HG03045 (cell line): ENCODE measurements at regions not wholly inside any gene's neighbourhood (a gene's known extent, or its start where the extent isn't known, plus 50 kb on each side); places are given as distances from the start of the nearest gene placed in this dataset.

Experiments
- ATAC-seq: cut with Tn5 transposase; IDR thresholded peaks from one replicate; pipeline ENCODE4 v1.9.1; 2021; ENCODE audit warnings: mild to moderate bottlenecking, moderate library complexity; ENCODE audit not compliant: unreplicated experiment

DNA sequence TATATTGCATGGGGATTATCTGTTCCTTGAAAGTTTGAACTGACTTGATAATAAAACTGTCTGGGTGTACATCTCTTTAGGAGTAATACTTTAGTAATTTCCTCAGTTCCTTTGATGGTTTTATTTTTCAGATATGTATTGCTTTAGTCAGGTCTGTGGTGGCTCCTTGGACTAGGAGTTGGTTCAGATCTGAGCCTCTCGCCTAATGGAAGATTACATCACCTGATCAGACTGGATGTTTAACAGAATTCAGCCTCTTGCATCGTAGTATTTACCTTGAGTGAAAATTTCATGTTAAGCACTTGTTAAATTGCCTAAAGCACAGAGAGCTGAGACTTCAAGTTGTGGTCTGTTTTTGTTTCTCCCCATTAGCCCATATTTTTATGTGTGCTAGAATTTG is 267.3 kb downstream of the MAP2K4 start:
- ATAC-seq: no peak

DNA sequence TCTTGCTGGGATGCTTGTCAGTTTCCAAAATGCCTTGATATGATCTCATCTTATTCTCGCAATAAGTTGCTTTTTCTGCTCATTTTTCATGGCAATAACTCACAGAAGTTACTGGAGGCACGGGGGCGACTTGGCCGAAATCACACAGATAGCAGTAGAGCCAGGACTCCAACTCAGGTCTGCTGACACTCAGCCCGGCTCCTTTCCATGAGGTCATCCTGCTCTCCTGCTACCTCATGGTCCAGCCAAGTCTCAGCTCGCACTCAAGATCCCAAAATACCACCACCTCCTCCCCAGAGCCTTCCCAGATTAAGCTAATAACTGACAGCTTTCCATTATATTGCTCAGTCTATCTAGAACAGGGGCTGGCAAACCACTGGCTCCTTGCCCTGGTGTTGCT is 269.5 kb downstream of the MAP2K4 start:
- ATAC-seq: no peak

DNA sequence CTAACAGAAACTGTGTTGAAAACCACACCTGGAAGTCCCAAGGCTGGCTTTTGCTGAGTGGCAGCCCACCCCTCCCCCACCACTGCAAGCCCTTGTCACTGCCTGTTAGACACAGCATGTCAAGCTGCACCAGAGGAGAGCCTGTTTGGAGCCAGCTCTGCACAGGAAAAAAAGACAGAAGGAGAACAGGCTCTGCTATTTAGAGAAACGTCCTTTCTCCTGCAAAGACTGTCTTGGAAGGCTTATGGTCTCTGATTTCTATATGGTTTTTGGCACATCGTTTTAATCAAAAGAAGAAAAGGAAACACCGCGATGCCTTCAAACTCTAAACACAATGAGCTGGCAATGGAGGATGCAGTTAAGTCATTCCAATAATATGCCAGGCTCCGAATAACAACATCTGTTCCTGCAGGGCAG is 275.5 kb downstream of the MAP2K4 start:
- no peak for ATAC-seq

GRCh38 chr17:12301551-12301950 is 280.9 kb downstream of the MAP2K4 start:
- ATAC-seq: no peak

DNA sequence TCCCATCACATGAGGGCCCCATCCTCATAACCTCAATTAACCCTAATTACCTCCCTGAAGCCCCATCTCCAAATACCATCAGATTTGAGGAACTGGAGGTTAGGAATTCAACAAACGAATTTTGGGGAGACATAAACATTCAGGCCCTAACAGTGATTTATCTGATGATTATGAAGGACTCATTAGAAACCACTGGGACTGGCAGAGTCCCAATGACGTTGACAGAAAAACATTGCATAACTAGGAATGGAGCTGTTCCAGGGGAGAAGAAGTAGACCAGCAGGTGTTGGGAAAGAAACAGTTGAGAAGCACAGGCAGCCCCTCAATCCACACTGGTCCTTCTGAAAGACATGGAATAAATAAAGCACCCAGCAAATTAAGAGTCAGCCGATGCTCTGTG is 282.0 kb downstream of the MAP2K4 start:
- ATAC-seq: no peak

DNA sequence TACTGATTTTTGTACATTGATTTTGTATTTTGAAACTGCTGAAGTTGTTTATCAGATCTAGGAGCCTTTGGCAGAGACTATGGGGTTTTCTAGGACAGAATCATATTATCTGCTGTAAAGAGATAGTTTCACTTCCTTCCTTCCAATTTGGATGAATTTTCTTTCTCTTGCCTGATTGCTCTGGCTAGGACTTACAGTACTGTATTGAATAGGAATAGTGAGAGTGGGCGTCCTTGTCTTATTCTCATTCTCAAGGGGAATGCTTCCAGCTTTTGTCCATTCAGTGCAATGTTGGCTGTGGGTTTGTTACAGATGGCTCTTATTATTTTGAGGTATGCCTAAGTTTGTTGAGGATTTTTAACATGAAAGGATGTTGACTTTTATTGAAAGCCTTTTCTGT is 290.1 kb downstream of the MAP2K4 start:
- no peak for ATAC-seq

GRCh38 chr17:12312692-12313091 is 292.0 kb downstream of the MAP2K4 start:
- ATAC-seq: no peak

GRCh38 chr17:12313786-12314185 is 293.1 kb downstream of the MAP2K4 start:
- no peak for ATAC-seq

DNA sequence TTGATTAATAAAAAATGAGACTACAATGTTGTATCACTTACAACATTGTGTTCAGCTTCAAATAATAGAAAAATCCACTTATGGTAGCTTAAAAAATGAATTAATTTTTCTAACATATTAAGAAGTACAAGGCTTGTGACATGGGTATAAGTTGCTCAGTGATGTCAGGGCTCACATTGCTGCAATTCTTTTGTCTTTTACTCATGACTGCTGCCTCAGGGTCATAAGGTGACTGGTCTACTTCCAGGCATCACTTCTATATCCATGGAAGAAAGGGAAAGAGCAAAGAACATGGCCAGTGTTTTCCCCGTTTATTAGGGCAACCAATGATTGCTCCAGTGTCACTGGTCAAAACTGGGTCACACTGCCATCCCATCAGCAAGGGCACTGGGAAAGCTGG is 295.3 kb downstream of the MAP2K4 start:
- no peak for ATAC-seq

DNA sequence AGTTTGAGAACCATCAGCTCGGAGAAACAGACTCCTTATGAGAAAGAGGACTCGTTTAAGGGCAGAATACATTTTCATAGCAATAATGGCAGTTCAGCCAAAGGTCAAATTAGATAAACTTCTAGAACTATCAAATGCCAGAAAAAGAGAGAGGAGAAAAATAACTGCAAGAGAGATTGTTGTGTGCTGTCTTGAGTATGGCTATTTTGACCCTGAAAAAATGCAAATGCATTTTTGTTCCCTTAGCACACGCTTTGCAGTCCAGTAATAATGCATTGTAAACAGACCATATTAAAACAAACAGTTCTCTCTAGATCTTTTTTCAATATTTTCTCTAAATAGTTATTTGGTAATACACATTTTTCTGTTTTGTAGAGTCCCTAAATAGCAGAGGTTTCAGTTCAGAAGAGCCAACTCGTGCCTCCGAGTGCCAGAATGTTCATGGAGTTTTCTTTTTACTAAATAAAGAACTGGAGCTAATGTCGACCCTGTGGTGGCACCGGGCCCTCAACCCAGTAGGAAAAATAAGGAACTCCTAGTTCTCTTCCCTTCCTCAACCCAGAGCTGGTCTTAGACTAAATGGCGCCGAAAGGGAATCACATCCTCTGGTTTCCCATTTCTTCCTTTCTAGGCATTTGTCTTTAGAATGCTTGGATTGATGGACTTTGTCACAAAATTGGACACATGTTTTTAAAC is 298.0 kb downstream of the MAP2K4 start:
- ATAC-seq: no peak

DNA sequence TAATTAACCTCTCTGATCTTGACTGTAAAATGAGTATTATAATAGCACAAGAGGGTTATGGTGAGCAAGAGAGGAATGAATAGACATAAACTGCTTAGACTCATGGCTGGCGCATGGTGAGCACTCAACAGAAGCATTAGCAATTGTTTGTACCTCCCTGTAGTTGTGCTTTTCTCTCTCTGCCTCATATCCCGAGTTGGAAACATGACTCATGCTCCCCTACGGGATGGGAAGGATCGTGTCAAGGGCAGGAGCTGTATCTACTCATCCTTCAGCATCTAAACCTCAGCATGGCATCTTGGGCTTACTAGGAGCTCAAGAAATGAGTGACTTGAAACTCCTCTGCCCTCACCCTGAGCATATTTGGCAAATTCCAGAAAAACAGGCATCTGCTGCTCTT is 299.6 kb downstream of the MAP2K4 start:
- no peak for ATAC-seq

DNA sequence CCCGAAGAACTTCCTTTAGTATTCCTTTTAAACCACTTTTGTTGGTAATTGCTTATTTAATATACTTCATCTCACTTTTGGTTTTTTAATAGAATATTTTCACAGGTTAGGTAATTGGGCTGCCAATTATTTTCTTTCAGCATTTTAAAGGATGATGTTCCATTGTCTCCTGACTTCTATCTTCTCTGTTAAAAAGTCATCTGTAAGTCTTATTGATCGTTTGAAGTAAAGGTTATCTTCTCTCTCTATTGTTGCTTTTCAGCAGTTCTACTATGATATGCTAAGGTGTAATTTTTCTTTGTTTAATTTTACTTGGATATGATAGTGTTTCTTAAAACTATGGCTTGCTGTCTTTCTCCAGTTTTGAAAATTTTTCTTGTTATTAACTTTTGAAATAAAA is 307.5 kb downstream of the MAP2K4 start:
- no peak for ATAC-seq

- ATAC-seq: no peak
Observed at GRCh38 chr17:12330456-12330855, 309.8 kb downstream of the MAP2K4 start.

DNA sequence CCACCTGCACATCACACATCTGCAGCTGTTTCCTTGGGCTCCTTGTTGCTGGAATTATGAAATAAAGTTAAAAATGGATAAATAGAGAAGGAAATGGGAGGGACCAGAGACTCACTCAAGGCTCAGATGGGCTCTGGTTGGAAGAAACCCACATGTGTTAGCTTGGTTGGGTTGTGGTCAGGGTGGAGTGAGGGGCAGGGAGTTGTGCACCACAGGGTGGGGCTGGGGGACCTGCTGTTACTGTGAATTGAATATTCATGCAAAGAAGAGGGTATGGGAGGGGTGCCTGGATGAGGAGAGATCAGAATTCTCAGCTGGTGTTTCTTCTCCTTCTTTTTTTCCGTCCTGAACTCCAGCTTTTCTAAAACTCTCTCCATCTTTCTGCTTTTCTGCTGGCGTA is 320.7 kb downstream of the MAP2K4 start:
- no peak for ATAC-seq

DNA sequence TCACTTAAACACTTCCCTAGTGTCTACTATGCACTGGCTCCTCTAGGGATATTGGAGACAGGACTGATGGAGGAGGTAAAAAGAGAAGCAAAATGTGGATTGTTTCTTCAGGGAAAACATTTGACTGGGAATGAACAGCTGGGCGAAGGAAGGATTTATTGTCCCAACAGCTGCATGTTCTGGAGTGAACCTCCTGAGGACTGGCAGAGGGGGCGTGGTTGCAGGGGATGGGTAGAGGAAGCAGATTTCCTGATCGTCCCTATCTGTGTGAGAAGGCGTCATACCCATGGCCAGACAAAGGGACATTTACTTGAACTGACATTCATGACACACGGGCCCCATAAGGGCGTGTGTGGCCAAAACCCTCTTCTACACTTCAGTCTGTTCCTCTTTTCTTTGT is 321.5 kb downstream of the MAP2K4 start:
- ATAC-seq: no peak

DNA sequence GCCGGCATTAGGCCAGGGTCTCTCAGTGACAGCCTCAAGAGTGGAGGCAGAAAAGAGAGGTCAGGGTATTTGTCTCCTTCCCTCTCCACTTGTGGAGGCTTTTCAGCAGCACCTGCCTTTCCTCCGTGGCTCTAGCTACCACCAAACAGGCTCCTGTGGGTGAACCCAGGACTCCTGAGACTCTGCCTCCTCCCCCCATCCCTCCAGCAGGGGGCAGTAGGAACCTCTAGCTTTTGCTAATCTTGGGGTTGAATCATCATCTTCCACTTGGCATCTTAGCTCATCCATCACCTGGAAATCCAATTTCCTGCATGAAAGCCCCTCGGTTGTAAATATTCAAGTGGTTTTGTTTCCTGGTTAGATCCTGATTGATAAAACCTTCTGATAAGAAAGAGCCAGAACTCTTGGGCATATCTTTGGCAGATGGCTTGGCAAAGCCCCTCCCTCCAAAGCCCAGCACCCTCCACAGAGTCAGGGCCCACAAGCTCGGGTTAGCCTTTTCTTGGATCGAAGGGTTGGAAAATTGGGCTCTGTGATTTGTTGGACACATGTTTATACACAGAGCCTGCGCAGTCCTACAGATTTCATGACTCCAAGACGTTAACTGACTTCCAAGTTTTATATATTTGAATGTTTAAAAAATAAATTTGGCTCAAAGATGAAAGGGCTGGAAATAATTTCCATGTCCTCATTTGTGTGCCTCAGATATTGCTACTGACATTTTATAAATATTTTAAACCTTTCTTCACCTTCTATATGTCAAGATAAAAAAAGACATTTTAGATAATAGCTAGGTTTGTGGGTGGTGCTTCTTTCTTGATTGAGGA is 322.1 kb downstream of the MAP2K4 start:
- ATAC-seq: no peak

DNA sequence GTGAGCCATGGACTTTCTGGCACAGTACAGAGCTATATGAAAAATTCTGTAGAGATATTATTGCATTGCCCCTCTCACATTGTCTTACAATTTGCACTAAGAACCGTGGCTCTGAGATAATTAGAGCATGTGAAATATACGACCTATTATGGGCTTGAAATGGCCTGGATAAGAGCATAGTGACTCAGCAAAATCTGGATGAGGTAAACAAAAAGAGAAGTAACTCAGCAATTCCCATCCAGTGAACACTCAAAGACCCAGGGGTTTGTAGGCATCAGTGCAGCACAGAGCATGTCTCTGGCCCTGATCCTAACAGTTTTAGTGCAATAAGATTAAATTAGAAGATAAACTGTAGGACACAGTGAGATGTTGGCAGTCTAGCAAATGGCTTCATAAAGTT is 317.2 kb upstream of the MYOCD start:
- no peak for ATAC-seq

DNA sequence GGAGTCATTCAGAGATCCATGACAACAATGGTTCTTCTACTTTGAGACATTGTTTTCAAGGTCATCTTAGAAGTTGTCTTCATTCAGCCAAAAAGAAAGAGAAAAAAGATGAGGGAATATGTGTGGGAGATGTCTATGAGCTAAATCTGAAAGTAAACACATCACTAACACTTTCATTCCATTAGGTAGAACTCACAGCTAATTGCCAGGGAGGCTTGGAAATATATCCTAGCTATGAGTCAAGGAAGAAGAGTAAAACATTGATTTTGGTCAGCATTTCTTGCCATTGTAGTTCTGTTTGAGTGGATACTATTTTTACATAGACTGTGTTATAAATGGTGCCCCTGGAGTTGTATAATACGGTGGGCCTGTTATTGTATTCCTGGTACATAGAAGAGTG is 316.4 kb upstream of the MYOCD start:
- no peak for ATAC-seq

DNA sequence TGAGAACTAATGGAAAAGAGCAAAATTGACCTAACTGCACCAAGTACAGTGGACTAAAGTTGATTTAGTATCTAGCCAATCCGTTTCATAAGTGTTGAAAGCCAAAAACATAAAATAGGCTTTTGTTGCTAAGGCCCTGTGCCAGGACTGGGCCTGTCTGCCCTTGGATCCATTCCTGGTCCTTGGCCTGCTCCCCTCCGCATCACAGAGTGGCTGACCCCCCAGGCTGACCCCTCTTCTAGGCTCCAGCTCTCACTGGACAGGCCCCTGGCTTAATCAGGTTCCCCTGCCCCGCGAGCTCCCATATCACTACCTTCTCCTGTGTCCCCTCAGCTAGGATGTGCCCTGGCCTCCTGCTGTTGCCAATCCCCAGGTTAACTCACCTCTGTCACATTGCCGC is 313.6 kb upstream of the MYOCD start:
- no peak for ATAC-seq

- ATAC-seq: no peak
Observed at GRCh38 chr17:12357600-12357999, 308.1 kb upstream of the MYOCD start.

DNA sequence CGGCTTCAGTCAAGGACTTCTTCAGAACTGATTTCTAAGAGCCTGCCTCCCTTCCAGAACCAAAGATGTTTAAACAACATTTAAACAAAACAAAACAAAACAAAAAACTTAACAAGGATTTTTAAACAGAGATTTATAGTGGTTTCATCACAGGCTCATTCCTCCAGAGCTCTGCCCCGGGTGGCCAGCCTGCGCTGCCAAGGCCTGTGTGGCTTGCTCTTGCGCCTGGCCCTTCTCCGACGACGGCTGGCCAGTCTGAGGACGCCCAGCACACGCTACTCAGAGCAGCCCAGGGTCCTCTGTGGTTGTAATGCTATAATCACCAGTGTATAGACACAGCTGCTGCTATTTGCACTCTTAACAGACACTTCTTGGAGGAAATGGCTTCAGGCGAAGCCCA is 307.2 kb upstream of the MYOCD start:
- ATAC-seq: no peak

DNA sequence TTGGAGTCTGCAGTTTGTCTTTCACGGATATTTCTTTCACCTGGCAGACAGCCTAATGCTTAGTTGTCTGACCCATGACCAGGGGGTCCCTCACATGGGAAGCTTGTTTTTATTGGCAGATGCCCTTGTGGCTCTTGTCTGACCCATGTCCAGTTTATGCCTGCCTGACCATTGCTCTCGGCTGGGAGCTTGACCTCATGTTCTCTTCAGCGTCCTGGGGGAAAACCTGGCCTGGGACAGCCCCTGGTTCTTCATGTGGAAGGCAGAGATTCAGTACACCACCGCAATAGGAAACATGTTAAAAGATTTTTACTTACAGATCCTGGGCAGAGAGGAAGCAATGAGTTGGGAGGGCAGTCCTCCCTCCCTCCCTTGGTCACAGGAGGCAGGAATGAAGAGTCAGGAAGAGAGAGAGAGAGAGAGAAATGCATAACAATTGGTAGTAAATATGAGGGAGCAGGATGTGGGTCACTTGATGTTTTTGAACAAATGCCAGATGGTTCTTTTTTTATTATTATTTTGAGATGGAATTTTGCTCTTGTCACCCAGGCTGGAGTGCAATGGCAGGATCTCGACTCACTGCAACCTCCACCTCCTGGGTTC is 302.7 kb upstream of the MYOCD start:
- ATAC-seq: no peak
